NCI-H1417 (cell line): ENCODE measurements at regions not wholly inside any gene's neighbourhood (a gene's known extent, or its start where the extent isn't known, plus 50 kb on each side); places are given as distances from the start of the nearest gene placed in this dataset.
"Not testable (repeated sequence)": the region's sequence is repeated elsewhere in the genome, so short reads cannot be mapped to it uniquely, and the experiment has no call there.

Source experiments
- DNase-seq, 3 experiments: peaks; one replicate each; lab custom pipeline; 2025; lab: John Stamatoyannopoulos, UW

DNA sequence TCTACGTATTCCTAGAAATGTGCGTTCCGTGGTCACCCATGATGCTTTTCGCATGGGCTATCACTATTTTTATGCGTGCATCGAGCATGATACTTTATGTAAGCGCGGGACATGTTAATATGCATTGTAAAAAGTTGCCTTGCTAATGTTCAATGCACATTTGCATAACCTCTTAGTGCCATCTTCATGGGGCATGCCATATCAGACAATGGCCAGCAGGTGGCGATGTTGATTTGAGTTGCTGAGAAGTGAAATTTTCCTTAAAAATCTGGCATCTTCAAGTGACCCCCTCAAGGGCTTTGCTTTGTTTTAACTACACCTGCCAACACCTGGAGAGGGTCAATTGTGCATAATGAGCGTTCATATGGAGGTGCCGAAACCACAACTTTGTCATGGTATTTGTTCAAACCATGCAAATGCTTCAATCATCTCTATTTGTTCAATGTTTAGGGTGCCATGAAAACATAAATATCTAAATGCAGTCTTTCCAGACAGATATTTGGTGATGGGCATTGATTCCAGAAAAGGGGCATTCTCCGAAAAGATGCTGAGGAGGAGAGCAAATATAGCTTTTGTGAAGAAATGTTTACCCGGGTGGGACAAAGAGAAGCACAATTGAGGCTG, 833.9 kb upstream of the PRKX start:
- DNase-seq: peak; percentile 49 to 84 (median 83)

DNA sequence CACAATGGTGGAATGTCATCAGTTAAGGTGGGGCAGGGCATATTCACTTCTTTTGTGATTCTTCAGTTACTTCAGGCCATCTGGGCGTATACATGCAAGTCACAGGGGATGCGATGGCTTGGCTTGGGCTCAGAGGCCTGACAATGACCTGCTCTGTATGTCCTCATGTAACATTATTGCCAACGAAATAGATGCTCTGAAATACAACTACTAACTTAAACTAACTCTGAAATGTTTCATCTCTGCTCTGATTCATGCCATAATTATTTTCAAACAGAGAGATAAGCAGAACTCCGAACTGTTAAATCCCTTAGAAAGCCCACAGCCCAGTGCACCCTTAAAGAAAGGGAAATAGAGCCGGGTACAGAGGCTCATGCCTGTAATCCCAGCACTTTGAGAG, 832.7 kb upstream of the PRKX start:
- DNase-seq: not testable (repeated sequence)

DNA sequence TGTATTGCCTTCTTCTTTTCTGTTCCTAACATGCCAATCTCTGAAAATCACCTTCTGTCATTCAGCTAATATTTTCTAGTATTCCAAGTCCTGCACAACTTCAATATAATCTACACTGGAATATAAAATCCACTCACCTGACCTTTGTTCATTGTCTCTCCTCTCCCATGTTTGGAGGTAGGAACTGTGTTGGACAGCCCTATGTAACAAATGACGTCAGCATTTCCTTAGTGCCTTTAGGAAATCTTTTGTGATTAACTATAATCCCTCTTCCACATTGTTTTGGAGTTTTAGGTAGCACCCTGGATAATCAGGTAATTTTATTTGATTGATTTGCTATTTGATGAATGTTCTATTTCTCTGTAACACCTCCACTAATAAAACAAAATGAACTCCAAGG, 814.8 kb upstream of the PRKX start:
- no peak for DNase-seq

DNA sequence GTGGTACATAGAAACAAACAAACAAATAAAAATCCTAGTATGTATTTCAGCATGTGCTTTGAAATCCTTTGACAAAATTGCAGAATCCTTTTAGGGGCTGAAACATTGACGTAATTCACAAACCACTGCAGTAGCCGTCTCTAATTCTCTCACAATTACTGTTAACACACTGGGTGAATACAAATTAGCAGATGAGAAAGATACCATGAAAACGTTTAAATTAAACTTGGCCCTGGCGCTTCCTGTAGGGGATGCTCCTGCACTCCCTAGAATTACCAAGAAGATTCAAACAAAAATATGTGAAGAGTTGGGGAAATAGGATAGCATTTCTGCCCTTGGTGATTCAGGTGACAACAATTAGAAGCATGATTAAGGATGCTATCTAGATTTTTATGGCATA, 772.5 kb upstream of the PRKX start:
- no peak for DNase-seq

DNA sequence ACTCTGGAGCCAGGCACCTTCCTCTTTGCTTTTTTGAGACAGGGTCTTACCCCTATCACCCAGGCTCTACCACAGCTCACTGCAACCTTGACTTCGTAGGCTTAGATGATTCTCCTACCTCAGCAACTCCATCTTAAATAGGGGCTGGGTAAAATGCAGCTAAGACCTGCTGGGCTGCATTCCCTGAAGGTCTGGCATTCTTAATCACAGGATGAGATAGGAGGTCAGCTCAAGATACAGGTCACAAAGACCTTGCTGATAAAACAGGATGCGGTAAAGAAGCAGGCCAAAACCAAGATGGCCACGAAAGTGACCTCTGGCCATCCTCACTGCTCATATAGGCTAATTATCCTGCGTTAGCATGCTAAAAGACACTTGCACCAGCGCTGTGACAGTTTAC, 770.8 kb upstream of the PRKX start:
- no peak for DNase-seq

DNA sequence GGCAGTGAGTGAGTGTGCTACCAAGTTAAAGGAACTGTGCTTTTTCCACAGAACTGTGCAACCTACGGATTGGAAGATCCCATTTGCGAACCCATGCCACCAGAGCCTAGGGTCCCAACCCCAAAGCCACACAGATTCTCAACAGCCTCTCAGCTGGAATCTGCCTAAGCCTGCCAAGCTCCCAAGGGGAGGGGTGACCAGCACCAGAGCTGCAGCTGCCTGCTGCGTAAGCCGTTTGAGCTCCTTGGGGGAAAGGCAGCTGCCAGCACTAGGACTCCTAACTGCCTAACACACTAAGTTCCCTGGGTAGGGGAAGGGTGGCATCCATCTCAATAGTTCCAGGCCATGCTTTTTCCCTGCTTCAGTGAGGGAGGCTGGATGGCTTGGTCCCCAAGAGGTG, 738.1 kb upstream of the PRKX start:
- DNase-seq: no peak

DNA sequence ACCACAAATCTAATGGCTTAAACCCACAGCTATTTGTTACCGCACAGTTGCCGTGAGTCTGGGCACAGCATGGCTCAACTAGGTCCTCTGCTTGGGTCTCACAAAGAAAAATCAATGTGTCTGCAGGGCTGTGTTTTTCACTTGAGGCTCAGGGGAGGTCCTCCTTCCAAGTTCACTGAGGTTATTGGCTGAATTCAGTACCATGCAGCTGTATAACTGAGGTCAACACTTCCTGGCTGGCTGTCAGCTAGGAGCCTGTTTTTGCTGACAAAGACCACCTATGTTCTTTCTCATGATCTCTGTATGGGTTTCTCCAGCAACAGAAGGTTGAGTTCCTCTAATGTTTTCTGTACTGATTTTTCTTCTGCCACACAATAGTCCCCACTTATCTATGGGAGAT, 736.7 kb upstream of the PRKX start:
- DNase-seq: no peak

DNA sequence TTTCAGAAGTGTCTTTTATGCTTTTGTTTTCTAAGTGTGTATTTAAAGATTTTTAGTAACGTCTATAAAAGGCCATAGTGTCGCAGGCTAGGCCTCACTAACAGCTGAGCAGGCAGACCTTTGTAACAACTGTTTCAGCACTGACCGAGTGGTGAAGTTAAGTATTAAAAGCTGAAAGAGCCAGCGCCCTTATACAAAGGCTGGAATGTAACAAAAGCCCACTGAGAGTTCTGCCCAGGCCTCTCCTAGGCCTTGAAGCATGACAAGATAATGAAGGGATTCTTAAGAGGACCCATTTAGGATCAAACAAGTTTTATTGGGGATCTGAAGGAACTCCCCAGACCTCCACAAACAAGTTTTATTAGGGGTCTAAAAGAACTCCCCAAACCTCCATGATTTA, 722.5 kb upstream of the PRKX start:
- peak in 1 of 3 experiments; percentile 9 for DNase-seq

DNA sequence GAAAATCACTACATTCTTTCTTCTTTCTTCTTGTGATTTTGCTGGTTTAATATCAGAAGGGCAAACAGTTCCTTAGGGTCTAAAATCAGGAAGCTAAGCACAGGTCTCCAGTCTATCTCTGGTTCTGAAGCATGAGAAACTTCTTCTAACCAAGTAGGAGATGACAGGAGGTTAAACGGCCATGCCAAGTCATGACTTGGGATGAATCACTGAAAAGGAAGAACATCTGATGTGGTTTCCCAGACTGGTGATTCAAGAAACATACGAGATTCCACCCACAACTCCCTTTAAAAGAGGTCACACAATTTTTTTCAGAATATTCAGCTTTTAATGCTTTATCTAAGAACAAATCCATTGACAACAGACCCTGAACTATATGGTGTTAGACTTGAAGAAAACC, 684.0 kb upstream of the PRKX start:
- no peak for DNase-seq

DNA sequence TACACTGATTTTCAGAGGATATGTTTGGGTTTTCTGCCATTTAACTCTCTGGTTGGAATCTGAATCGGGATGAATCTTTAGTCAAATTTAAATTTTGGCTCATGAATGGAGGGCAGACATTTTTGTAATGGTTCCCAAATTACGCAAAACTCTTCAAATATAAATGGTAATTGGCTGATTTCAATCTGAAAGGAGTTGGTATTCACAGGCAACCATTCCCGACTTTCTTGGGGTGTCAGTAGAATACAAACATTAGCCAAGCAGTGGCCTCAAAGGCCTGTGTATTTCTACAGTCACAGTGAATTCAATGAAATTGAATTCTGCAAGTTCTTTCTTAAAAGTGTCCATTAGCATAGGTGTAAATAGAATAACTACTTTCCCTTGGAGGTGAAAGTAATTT, 668.8 kb upstream of the PRKX start:
- no peak for DNase-seq

DNA sequence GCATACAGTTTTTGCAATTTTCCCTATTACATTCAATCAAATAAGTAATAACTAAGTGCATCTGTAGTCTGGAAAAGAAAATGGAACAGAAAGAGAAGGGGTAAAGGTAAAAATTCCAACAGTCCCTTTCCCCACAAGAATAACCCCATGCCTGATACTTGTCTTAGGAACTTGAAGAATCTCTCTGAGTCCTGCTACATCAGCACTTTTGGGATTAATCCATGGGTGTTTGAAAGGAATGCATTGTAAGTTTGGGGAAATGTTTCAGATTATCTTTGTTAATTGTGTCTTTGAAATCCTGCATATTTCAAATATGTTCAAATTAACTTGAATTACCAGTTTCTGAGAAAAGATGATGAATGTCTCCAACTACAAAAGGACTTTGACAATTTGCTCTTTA, 667.3 kb upstream of the PRKX start:
- DNase-seq: no peak

DNA sequence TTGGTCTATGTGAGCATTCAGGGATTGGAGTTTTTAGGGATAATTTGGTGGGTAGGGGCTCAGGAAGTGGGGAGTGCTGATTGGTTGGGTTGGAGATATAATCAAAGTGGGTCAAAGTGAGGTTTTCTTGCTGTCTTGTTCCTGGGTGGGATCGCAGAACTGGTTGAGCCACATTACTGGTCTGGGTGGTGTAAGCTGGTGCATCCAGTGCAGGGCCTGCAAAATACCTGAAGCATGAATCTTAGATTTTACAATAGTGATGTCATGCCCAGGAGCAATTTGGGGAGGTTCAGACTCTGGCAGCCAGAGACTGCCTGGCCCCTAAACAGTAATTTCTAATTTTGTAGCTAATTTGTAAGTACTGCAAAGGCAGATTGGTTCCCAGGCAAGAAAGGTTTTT, 665.6 kb upstream of the PRKX start:
- no peak for DNase-seq

DNA sequence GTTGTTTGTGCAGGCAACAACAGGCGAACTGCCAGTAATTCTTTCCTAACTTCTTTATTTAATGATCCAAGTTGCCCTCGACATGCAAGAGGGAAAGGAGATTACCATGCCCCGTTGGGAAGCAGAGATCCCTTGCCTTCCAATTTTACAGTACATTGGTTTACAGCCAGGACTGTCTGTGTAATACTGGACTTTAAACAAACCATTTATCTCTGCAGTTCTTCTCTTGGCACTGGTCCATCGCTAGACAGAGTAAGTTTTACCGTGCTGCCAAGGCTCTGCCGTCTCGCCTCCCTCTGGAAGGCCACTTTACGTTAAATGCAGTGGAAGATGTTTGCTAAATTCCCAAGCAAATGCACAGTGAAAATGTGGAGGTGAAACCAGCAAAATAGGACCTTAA, 660.3 kb upstream of the PRKX start:
- peak in 1 of 3 experiments; percentile 22 for DNase-seq

DNA sequence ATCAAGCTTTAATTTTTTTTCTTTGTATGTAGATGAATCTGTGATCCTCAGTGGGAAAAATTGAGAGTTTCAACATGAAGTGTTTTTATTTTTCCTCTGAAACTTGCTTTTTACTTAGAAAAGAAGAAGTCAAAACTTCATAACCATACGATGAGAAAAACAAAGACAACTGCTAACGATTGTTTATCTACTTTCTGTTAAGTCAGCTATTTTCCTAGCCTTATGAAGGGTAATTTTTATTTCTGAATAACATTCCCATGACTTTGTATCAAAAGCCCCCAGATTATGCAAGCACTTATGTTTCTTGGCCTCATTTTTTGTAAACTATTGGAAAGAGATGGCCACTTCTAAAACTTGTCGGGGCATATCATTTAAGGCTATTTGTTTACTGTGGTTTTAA, 645.1 kb upstream of the PRKX start:
- no peak for DNase-seq

DNA sequence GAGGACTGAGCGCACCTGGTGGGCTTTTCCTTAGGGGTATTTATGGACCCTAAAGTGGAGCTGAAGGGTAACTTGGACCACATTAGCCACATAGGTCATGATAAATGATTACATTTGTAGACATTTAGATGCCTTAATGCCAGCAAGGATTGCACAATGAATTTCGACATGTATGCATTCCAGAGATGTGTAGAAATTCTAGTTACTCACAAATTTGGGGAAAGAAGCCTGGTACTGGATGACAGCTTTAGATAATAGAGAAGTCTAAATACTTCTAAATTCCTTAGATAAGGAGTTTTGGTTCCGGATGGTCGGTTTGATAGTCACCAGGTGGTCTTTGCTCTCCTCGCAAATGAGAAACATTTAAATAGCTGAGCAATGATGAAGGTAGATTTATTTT, 609.5 kb upstream of the PRKX start:
- no peak for DNase-seq

DNA sequence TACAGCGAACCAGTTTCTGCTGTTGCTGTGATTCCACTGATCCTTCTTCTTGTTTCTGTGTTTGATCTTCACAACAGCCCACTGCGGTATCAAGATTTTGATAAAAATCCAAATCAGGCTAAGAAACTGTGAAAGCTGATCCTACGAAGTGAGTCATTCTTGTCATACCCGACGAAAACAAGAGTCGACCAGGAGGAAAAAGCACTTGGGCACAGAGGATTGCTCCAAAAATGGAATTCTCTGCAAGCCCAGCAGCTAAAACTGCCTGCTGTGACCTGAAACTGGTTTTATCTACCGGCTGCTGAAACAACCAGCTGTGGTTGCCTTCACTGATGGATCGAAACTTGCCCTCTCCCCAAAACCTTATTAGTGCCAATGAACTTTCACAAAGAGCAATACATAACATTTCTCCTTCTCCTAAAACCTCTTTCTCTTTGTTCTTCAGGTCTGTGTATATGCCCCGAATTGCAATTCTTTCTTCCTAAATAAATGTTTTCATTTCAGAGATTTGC, 607.0 kb upstream of the PRKX start:
- DNase-seq: no peak

DNA sequence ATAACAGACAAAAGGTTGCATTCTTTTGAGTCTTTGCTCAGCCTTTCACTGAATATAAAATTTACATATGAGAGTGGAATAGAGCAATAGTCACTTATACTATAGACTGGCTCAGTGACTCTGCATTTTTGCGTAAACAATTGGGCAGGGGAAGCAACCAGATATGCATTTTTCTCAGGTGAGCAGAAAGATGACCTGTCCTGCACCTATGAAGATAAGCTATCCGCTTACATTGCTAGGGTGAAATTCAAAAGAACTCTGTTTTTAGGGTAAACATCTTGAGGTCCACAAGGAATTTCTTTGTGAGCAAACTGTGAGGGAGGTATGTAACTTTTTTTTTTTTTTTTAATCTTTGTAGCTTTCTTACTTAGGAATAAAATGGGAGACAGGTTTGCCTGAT, 602.4 kb upstream of the PRKX start:
- no peak for DNase-seq

DNA sequence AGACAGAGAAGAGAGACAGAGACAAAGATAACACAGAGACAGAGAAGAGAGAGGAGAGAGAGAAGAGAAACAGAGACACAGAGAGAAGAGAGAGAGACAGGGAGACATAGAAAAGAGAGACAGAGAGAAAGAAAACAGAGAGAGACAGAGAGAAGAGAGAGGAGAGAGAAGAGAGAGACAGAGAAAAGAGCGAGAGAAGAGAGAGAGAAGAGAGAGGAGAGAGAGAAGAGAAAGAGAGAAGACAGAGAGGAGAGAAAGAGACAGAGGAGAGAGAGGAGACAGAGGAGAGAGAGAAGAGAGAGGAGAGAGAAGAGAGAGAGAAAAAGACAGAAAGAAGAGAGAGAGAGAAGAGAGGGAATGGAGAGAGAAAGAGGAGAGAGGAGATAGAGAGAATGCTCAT, 601.1 kb upstream of the PRKX start:
- DNase-seq: no peak

DNA sequence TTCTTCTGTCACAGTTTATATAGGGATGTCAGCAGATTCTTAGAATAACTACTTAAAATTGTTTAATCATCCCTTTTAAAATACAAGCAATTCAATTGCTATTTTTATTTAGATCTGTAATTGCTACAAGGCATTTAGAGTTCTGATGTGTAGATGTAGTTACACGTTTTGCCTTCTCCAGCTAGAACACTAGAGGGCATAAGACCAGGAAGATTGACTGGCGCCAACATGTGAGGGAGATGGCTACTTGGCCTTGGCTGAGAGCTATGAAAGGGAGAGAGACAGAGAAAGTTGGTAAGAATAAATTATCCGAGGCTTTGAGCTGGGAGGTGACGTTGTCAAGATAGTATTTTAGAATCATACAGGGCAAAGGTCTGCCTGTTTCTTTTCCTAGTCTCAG, 563.7 kb upstream of the PRKX start:
- DNase-seq: peak in 1 of 3 experiments; percentile 29

DNA sequence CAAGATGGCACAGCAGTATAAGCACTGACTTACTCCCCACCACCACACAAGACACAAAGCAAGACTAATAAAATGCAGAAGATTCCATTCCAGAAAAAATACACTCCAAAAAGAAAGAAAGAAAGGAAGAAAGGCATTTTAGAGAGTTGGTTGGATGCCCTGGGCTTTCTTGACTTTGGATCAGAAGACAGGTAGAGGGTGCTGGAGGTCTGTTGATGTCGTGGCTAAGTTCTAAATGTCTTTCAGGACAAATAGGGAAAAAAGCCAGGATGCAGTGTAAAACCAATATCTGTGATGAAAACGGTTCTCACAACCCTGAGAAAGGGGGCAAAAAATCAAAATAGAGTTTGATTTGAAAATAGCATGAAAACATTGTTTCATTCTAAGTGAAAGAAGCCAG, 555.2 kb upstream of the PRKX start:
- DNase-seq: peak in 1 of 3 experiments; percentile 39

DNA sequence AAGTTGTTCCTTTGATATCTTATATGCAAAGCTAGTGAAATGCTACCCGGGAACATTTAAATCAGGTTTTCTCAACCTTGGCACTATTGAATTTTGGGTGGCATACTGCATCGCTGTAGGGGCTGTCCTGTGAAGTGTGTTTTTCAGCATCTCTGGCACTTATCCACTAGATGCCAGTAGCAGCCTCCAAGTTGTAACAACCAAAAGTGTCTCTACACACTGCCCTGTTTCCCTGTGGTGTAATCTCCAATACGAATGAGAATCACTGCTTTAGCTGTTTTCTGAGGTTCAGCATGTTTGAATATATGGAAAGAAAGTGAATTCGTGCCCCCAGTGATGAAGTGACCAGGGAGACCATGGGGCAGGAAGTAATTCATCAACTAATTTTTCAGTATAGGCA, 551.6 kb upstream of the PRKX start:
- DNase-seq: no peak

DNA sequence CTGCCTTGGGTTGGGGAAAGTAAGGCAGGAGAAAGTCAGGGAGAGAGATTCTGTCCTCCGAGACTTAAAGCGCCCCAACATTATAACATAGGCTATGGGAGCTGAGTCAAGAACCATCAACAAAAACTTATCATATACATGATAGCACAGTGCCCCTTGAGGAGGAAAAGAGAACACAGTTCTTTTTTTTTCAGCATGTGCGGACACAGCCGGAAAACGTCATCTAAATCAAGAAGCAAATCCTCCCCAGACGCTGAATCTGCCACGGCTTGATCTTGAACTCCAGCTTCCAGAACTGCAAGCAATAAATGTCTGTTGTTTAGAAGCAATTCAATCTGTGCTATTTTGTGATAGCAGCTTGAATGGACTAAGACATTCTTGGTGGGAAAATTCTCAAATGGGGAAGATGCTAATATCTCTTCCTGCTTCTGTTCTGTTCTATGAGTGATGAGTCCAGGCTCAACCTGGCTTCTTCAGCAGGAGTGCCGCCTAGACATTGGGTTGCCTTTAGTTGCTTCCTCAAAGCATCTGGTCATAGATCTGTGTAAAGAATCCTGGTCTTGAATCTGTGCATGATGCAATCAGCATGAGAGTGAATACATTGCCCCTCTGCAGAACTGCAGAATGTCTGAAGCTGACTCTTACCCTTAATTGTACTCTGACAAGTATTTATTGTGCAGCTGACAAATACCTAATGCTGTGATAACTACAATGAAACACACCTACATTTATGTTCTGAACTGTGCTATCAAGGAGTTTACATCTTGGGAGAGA, 549.8 kb upstream of the PRKX start:
- DNase-seq: peak; percentile 34 to 81 (median 62)

DNA sequence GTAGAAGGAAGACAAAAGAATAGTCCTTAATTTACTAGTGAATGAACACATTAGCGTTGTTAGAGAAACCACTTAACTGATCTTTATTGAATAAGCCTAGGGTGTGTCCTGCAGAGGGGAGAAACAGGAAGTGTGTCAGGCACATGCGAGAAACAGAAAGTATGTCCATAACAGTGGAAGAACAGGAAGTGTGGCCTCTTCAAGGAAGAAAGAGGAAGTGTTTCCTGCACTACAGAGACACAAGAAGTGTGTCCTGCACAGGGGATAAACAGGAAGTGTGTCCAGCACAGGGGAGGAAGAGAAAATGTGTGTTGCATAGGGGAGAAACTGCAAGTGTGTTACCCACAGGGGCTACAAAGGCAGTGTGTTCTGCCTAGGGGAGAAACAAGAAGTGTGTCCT, 539.6 kb upstream of the PRKX start:
- DNase-seq: peak in 2 of 3 experiments; percentile 22 to 55

DNA sequence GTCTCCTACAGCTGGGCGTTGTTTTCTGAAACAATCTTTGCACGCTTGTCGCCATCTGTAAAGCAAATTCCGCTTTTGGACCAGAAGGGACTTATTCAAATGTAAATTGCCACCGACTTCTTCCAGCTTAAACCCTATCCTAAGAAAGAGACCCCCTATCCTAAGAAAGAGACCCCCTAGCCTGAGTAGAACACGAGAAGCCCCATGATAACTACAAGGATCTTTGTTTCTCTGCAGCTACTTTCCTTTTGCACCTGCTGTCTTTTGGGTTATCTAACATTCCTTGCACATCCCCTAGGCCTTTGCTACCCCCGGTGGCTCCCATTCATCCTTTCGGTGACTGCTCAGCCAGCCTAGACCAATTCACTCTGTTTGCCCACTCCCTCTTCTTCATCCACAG, 536.0 kb upstream of the PRKX start:
- no peak for DNase-seq
